ENCODE measurements at regions not wholly inside any gene's neighbourhood (a gene's known extent, or its start where the extent isn't known, plus 50 kb on each side); places are given as distances from the start of the nearest gene placed in this dataset.

DNA sequence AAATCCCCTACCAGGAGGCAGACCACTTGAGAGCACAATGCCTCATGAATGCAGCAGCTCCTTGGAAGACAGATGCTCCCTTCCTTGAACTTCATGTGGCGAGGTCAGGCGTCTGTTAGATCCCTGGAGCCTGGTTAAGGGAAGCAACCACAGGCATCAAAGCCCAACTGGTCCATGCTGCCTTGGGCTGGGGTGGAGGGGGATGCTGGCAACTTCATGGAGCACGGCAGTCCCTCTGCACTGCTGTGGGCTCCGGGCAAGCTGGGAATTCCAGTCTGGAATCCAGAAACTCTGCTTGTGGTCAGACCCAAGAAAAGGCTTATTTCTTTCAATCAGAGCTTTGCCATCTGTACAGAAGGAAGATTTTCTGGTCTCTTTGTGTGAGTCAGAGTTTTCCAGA is 130.4 kb downstream of the PFKFB3 start:
- no peaks in the 10 kb centered on the region for H4K20me1 ChIP-seq (replicated peaks; ENCODE audit: control insufficient read depth, extremely low read depth, insufficient read depth, low read length)
- H3K4me3 ChIP-seq (replicated peaks in 1 of 3; ENCODE audit: insufficient read depth in 1 of 3, low read depth in 1 of 3, low read length in 3 of 3) = no peak overlapping the region
- H3K4me1 ChIP-seq (ENCODE audit: control insufficient read depth, extremely low read depth, insufficient read depth, low read length) = peaks cover 9% of the 10 kb centered on the region
- no peaks in the 10 kb centered on the region for H3K9me3 ChIP-seq (replicated peaks; ENCODE audit: control insufficient read depth, insufficient read depth, low read length)
- FAIRE-seq (no peak), DNase-seq (ENCODE audit: low read depth, low spot score) (no peak)
- no peaks in the 10 kb centered on the region for H3K79me2 ChIP-seq (ENCODE audit: control insufficient read depth, insufficient read depth, low read length)
- intact Hi-C loops (cut with micrococcal nuclease) (no loop called here), dilution Hi-C loops (cut with MboI; ENCODE audit: extremely low pct_ligation_motif_present, low sequenced_read_pairs) (no loop called here)
- no peak overlapping the region for H3K27ac ChIP-seq (ENCODE audit: insufficient read depth, low read depth, low read length)
- no peak overlapping the region for H2AFZ ChIP-seq (ENCODE audit: low read depth, low read length)
- ChIA-PET POLR2A (no interaction called here), CTCF (interaction anchor here (1.3 kb wide), 1 partner anchor 9 kb away, joined by 3 read pairs; no protein-coding TSS in a partner anchor)
- H3K4me2 ChIP-seq (ENCODE audit: insufficient read depth, low read length) = no peak overlapping the region
- H3K9ac ChIP-seq (replicated peaks; ENCODE audit: extremely low read depth, insufficient read depth, low read length) = no peak overlapping the region
- no peaks in the 10 kb centered on the region for H3K9me1 ChIP-seq (replicated peaks; ENCODE audit: control insufficient read depth, extremely low read depth, insufficient read depth, low read length)
- no TSS peak for BruUV-seq (replicated peaks)
- no peaks in the 10 kb centered on the region for H3K36me3 ChIP-seq (ENCODE audit: control insufficient read depth in 2 of 2, extremely low read depth in 1 of 2, insufficient read depth in 2 of 2, low read length in 2 of 2)
- TF ChIP-seq MYC (IDR thresholded peaks at IDR 0.05; ENCODE audit: low read depth, low read length) = no peak
- no peak for TF ChIP-seq JUN (IDR thresholded peaks at IDR 0.05; ENCODE audit: borderline replicate concordance, insufficient read depth, insufficient read length, low read depth)
- H3K27me3 ChIP-seq (ENCODE audit: control insufficient read depth in 2 of 2, insufficient read depth in 2 of 2, low read length in 2 of 2) = no peaks in the 10 kb centered on the region

DNA sequence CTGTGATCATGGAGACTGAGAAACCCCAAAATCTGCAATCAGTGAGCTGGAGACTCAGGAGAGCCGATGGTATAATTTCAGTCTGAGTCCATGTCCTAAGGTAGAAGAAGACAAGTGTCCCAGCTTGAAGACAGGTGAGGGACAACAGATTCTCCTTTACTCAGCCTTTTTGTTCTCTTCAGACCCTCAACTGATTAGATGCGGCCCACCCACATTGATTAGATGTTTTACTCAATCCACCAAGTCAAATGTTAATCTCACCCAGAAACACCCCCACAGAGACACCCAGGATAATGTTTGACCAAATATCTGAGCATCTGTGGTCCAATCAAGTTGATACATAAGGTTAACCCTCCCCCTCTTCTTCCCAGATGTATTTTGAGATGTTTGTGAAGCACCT is 131.2 kb downstream of the PFKFB3 start:
- Histone ChIP-seq H4K20me1 (replicated peaks; ENCODE audit: control insufficient read depth, extremely low read depth, insufficient read depth, low read length) (no peaks in the 10 kb centered on the region), H3K9me1 (replicated peaks; ENCODE audit: control insufficient read depth, extremely low read depth, insufficient read depth, low read length) (no peaks in the 10 kb centered on the region), H3K36me3 (ENCODE audit: control insufficient read depth in 2 of 2, extremely low read depth in 1 of 2, insufficient read depth in 2 of 2, low read length in 2 of 2) (no peaks in the 10 kb centered on the region), H3K9me3 (replicated peaks; ENCODE audit: control insufficient read depth, insufficient read depth, low read length) (no peaks in the 10 kb centered on the region), H3K4me1 (ENCODE audit: control insufficient read depth, extremely low read depth, insufficient read depth, low read length) (peaks cover 9% of the 10 kb centered on the region), H3K27me3 (ENCODE audit: control insufficient read depth in 2 of 2, insufficient read depth in 2 of 2, low read length in 2 of 2) (no peaks in the 10 kb centered on the region), H3K4me3 (replicated peaks in 1 of 3; ENCODE audit: insufficient read depth in 1 of 3, low read depth in 1 of 3, low read length in 3 of 3) (no peak overlapping the region), H3K27ac (ENCODE audit: insufficient read depth, low read depth, low read length) (no peak overlapping the region), H3K79me2 (ENCODE audit: control insufficient read depth, insufficient read depth, low read length) (no peaks in the 10 kb centered on the region), H3K9ac (replicated peaks; ENCODE audit: extremely low read depth, insufficient read depth, low read length) (no peak overlapping the region), H2AFZ (ENCODE audit: low read depth, low read length) (no peak overlapping the region), H3K4me2 (ENCODE audit: insufficient read depth, low read length) (no peak overlapping the region)
- POLR2A ChIA-PET = no interaction called here
- TF ChIP-seq JUN (IDR thresholded peaks at IDR 0.05; ENCODE audit: borderline replicate concordance, insufficient read depth, insufficient read length, low read depth) (no peak), GATA2 (IDR thresholded peaks at IDR 0.05; ENCODE audit: insufficient read depth, insufficient read length, low read depth, low read length) (no peak), POLR2AphosphoS5 (IDR thresholded peaks at IDR 0.05; ENCODE audit: insufficient read depth, low read depth, low read length) (no peak), POLR2A (IDR thresholded peaks at IDR 0.05; ENCODE audit: low read depth, low read length) (no peak), FOS (IDR thresholded peaks at IDR 0.05; ENCODE audit: borderline replicate concordance, insufficient read depth, low read length) (no peak), EZH2 (IDR thresholded peaks at IDR 0.05; ENCODE audit: borderline replicate concordance, low read depth, low read length, severe bottlenecking) (no peak), MYC (IDR thresholded peaks at IDR 0.05; ENCODE audit: low read depth, low read length) (no peak)
- TF ChIP-seq, protein P1, sequence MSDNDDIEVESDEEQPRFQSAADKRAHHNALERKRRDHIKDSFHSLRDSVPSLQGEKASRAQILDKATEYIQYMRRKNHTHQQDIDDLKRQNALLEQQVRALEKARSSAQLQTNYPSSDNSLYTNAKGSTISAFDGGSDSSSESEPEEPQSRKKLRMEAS (IDR thresholded peaks at IDR 0.05; ENCODE audit: insufficient read depth, insufficient read length) = no peak
- TF ChIP-seq, protein P2, sequence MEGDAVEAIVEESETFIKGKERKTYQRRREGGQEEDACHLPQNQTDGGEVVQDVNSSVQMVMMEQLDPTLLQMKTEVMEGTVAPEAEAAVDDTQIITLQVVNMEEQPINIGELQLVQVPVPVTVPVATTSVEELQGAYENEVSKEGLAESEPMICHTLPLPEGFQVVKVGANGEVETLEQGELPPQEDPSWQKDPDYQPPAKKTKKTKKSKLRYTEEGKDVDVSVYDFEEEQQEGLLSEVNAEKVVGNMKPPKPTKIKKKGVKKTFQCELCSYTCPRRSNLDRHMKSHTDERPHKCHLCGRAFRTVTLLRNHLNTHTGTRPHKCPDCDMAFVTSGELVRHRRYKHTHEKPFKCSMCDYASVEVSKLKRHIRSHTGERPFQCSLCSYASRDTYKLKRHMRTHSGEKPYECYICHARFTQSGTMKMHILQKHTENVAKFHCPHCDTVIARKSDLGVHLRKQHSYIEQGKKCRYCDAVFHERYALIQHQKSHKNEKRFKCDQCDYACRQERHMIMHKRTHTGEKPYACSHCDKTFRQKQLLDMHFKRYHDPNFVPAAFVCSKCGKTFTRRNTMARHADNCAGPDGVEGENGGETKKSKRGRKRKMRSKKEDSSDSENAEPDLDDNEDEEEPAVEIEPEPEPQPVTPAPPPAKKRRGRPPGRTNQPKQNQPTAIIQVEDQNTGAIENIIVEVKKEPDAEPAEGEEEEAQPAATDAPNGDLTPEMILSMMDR (IDR thresholded peaks at IDR 0.05; ENCODE audit: extremely low read depth in 1 of 2, insufficient read depth in 1 of 2, low read depth in 1 of 2, low read length in 2 of 2) = no peak
- BruUV-seq (replicated peaks) = no TSS peak
- FAIRE-seq (no peak), DNase-seq (ENCODE audit: low read depth, low spot score) (no peak)
- dilution Hi-C loops (cut with MboI; ENCODE audit: extremely low pct_ligation_motif_present, low sequenced_read_pairs) (no loop called here), intact Hi-C loops (cut with micrococcal nuclease) (no loop called here)
- CTCF ChIA-PET = interaction anchor here (1.3 kb wide), 1 partner anchor 9 kb away, joined by 3 read pairs; no protein-coding TSS in a partner anchor

All from endothelial cell of umbilical vein (primary cell).